Calu3 (cell line): ENCODE measurements at regions not wholly inside any gene's neighbourhood (a gene's known extent, or its start where the extent isn't known, plus 50 kb on each side); places are given as distances from the start of the nearest gene placed in this dataset.

Experiments used
- BruUV-seq: library from RNA; stranded (reverse); fragments of 400-500 nt; replicated peaks from 2 replicates; lab custom pipeline; 2021; lab: Mats Ljungman, UMichigan
- CTCF ChIA-PET: fragments of 300-600 bp; sonication (Branson Sonifier 250); formaldehyde crosslinking; loops from one replicate; lab custom pipeline; 2022; ENCODE audit warnings: antibody characterized with exemption; lab: Charles Lee
- DNase-seq: peaks from one replicate; pipeline ENCODE4 v3.0.0; 2022
- H3K27ac Mint-ChIP-seq: one replicate; pipeline ENCODE4 v1.8.0; 2022; ENCODE audit warnings: mixed read lengths; ENCODE audit not compliant: unreplicated experiment
- H3K27me3 Mint-ChIP-seq: one replicate; pipeline ENCODE4 v1.8.0; 2022; ENCODE audit warnings: mixed read lengths; ENCODE audit not compliant: unreplicated experiment
- H3K36me3 Mint-ChIP-seq: one replicate; pipeline ENCODE4 v1.8.0; 2022; ENCODE audit warnings: mild to moderate bottlenecking, moderate library complexity, mixed read lengths; ENCODE audit not compliant: insufficient read depth, unreplicated experiment
- H3K4me1 Mint-ChIP-seq: one replicate; pipeline ENCODE4 v1.8.0; 2022; ENCODE audit warnings: mild to moderate bottlenecking, low read depth, mixed read lengths; ENCODE audit not compliant: unreplicated experiment
- H3K4me3 Mint-ChIP-seq: one replicate; pipeline ENCODE4 v1.8.0; 2022; ENCODE audit warnings: mild to moderate bottlenecking, low read depth, moderate library complexity, mixed read lengths; ENCODE audit not compliant: unreplicated experiment
- H3K9me3 Mint-ChIP-seq: one replicate; pipeline ENCODE4 v1.8.0; 2022; ENCODE audit warnings: low read depth, mixed read lengths; ENCODE audit not compliant: unreplicated experiment
- CTCF ChIP-seq: fragments of 200-600 bp; IDR thresholded peaks from one replicate; pipeline ENCODE4 v1.8.0; 2022; ENCODE audit warnings: antibody characterized with exemption; ENCODE audit not compliant: unreplicated experiment
- intact Hi-C: fragments of 100-400 bp; cut with micrococcal nuclease; formaldehyde crosslinking; loops from one replicate; pipeline ENCODE4 v1.10.0; 2022; ENCODE audit not compliant: unreplicated experiment

GRCh38 chr6:11366934-11367637 is 134.6 kb upstream of the NEDD9 start:
- peaks cover 41% of the 10 kb centered on the region for H3K4me1 Mint-ChIP-seq
- no peak for DNase-seq
- H3K4me3 Mint-ChIP-seq, result peak overlapping the region; percentile 21
- CTCF ChIA-PET, result interaction anchor here (0.7 to 1.4 kb wide), 2 partner anchors 23 to 45 kb away, joined by 3 to 4 read pairs; no protein-coding TSS in a partner anchor
- H3K36me3 Mint-ChIP-seq, result peaks cover 17% of the 10 kb centered on the region
- H3K9me3 Mint-ChIP-seq, result peaks cover 7% of the 10 kb centered on the region
- TSS peak; percentile 92 for BruUV-seq
- peak overlapping the region; percentile 83 for H3K27ac Mint-ChIP-seq
- no peaks in the 10 kb centered on the region for H3K27me3 Mint-ChIP-seq
- intact Hi-C loops, result no loop called here
- TF ChIP-seq CTCF, result no peak

GRCh38 chr6:11366183-11366933 is 133.9 kb upstream of the NEDD9 start:
- Mint-ChIP-seq H3K27ac (peak overlapping the region; percentile 83), H3K4me3 (no peak overlapping the region), H3K27me3 (no peaks in the 10 kb centered on the region), H3K9me3 (peaks cover 7% of the 10 kb centered on the region), H3K4me1 (peaks cover 41% of the 10 kb centered on the region), H3K36me3 (peaks cover 17% of the 10 kb centered on the region)
- CTCF ChIA-PET, result interaction anchor here (1.4 kb wide), 1 partner anchor 44 kb away, joined by 4 read pairs; no protein-coding TSS in a partner anchor
- no peak for DNase-seq
- BruUV-seq, result no TSS peak
- no peak for TF ChIP-seq CTCF
- intact Hi-C loops, result no loop called here

GRCh38 chr6:11364971-11365397 is 132.5 kb upstream of the NEDD9 start:
- no peaks in the 10 kb centered on the region for H3K27me3 Mint-ChIP-seq
- peaks cover 17% of the 10 kb centered on the region for H3K36me3 Mint-ChIP-seq
- TF ChIP-seq CTCF, result no peak
- CTCF ChIA-PET, result interaction anchor here (0.6 kb wide), 1 partner anchor 21 kb away, joined by 3 read pairs; no protein-coding TSS in a partner anchor
- H3K4me3 Mint-ChIP-seq, result no peak overlapping the region
- H3K9me3 Mint-ChIP-seq, result peaks cover 3% of the 10 kb centered on the region
- H3K4me1 Mint-ChIP-seq, result peaks cover 41% of the 10 kb centered on the region
- intact Hi-C loops, result no loop called here
- no peak overlapping the region for H3K27ac Mint-ChIP-seq
- no peak for DNase-seq
- BruUV-seq, result no TSS peak

GRCh38 chr6:11363881-11364576 is 131.6 kb upstream of the NEDD9 start:
- Mint-ChIP-seq H3K27ac (no peak overlapping the region), H3K9me3 (peaks cover 3% of the 10 kb centered on the region), H3K4me1 (peaks cover 40% of the 10 kb centered on the region), H3K4me3 (no peak overlapping the region), H3K27me3 (no peaks in the 10 kb centered on the region), H3K36me3 (peaks cover 17% of the 10 kb centered on the region)
- BruUV-seq, result no TSS peak
- no peak for DNase-seq
- no peak for TF ChIP-seq CTCF
- CTCF ChIA-PET, result interaction anchor here (0.6 kb wide), 1 partner anchor 21 kb away, joined by 3 read pairs; no protein-coding TSS in a partner anchor
- intact Hi-C loops, result no loop called here
